ENCODE measurements at regions not wholly inside any gene's neighbourhood (a gene's known extent, or its start where the extent isn't known, plus 50 kb on each side); places are given as distances from the start of the nearest gene placed in this dataset.

- TF ChIP-seq CTCF (IDR thresholded peaks at IDR 0.05; ENCODE audit: control extremely low read depth, extremely low read depth, low read depth, missing control alignments), result no peak
- no peak for DNase-seq (ENCODE audit: extremely low spot score)
- CTCF ChIA-PET, result interaction anchor here (1.1 to 1.5 kb wide), 3 partner anchors 10 to 12 kb away, joined by 3 read pairs; no protein-coding TSS in a partner anchor
- POLR2A ChIA-PET, result no interaction called here
These were observed 102.0 kb downstream of the OTOL1 start for GRCh38 chr3:161598639-161599038.

DNA sequence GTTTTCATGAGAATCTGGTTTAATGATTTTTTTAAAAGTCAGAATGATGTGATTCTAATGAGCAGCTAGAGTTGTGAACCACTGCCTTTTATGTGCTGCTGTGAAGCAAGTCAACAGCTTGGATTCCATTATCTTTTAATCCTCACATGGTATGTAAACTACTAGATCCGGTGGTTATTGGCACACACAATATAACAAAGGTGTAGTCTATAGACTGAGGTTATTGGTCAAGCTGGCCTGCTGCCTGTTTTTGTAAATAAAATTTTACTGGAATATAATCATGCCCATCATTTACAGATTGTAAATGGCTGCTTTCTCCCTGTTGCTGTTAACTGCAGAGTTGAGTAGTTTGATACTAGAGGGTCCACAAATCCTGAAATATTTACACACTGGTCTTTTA is 103.1 kb downstream of the OTOL1 start:
- DNase-seq (ENCODE audit: extremely low spot score), result no peak
- no peak for TF ChIP-seq CTCF (IDR thresholded peaks at IDR 0.05; ENCODE audit: control extremely low read depth, extremely low read depth, low read depth, missing control alignments)
- POLR2A ChIA-PET, result no interaction called here
- CTCF ChIA-PET, result interaction anchor here (1.3 kb wide), 1 partner anchor 16 kb away, joined by 4 read pairs; no protein-coding TSS in a partner anchor

DNA sequence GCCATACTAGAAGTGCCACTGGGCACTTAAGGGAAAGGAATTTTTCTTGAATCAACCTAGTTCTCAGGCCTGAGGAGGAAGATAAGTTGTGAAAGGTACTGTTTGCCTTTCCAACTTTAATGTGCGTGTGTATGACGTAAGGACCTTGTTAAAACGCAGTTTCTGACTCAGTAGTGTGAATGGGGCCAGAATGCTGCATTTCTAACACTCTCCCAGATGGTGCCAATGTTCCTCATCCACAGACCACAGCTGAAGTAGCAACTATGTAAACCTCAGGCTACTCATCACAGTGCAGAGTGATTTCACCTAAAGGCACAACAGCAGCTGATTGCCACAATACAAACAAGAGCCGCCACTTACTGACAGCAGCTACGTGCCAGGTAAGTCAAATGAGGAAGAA is 103.6 kb downstream of the OTOL1 start:
- no peak for DNase-seq (ENCODE audit: extremely low spot score)
- TF ChIP-seq CTCF (IDR thresholded peaks at IDR 0.05; ENCODE audit: control extremely low read depth, extremely low read depth, low read depth, missing control alignments), result no peak
- POLR2A ChIA-PET, result no interaction called here
- CTCF ChIA-PET, result interaction anchor here (1.3 kb wide), 1 partner anchor 16 kb away, joined by 4 read pairs; no protein-coding TSS in a partner anchor

DNA sequence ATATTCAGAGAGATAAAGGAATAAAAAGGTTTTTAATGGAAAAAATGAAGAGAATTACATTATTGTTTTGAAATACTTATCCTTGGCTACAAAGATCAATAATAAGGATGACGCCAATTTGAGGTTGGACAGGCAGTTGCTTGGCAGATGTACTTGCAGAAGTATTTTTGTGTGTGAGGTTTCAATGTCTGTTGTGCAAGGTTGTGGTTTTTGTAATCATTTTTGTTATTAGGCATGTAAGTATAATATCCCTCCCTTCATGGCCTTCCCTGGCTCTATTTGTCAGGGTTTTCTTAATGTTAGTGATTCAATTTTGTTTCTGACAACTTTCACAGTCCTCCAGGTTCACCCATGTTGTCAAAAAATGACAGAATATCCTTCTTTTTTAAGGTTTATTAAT is 105.9 kb downstream of the OTOL1 start:
- POLR2A ChIA-PET, result no interaction called here
- CTCF ChIA-PET, result no interaction called here
- no peak for DNase-seq (ENCODE audit: extremely low spot score)
- TF ChIP-seq CTCF (IDR thresholded peaks at IDR 0.05; ENCODE audit: control extremely low read depth, extremely low read depth, low read depth, missing control alignments), result no peak

DNA sequence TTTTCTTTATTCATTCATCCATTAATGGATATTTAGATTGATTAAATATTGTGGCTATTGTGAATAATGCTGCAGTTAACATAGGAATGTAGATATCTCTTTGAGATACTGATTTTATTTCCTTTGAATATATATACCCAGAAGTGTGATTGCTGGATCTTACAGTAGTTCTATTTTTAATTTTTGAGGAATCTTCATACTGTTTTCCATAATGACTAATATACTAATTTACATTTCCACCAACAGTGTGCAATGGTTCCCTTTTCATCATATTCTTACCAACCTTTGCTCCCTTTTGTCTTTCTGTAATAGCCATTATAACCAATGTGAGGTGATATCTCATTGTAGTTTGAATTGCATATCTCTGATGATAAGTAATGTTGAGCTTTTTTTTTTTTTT is 106.3 kb downstream of the OTOL1 start:
- no peak for DNase-seq (ENCODE audit: extremely low spot score)
- ChIA-PET CTCF (no interaction called here), POLR2A (no interaction called here)
- no peak for TF ChIP-seq CTCF (IDR thresholded peaks at IDR 0.05; ENCODE audit: control extremely low read depth, extremely low read depth, low read depth, missing control alignments)

DNA sequence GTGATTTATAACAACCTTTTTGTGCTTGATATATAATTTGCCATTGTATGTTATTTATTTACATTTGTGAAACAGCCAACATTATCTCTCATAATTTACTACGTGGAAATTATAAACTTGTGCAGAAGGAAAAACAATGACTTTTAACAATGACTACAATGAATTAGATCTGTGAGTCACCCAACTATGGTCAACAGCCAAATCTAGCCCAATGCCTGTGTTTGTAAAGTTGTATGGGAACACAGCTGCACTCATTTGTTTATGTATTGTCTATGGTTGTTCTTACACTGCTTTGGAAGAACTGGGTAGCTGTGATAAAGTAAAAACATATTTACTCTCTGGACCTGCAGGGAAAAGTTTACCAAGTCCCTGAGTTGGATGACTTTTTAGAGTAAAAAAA is 110.4 kb downstream of the OTOL1 start:
- no peak for TF ChIP-seq CTCF (IDR thresholded peaks at IDR 0.05; ENCODE audit: control extremely low read depth, extremely low read depth, low read depth, missing control alignments)
- no peak for DNase-seq (ENCODE audit: extremely low spot score)
- CTCF ChIA-PET, result no interaction called here
- POLR2A ChIA-PET, result no interaction called here

- ChIA-PET POLR2A (no interaction called here), CTCF (no interaction called here)
- no peak for DNase-seq (ENCODE audit: extremely low spot score)
- TF ChIP-seq CTCF (IDR thresholded peaks at IDR 0.05; ENCODE audit: control extremely low read depth, extremely low read depth, low read depth, missing control alignments), result no peak
These were observed 122.7 kb downstream of the OTOL1 start for GRCh38 chr3:161619351-161619750.
